T-cell (primary cell): ENCODE measurements at regions not wholly inside any gene's neighbourhood (a gene's known extent, or its start where the extent isn't known, plus 50 kb on each side); places are given as distances from the start of the nearest gene placed in this dataset.

Experiments used
- ATAC-seq, 4 experiments: fragments of 200-7000 bp in 3 of 4; fragments of 150-1000 bp in 1 of 4; cut with Tn5 transposase; replicated peaks in 1 of 4; 1 replicate in 3 of 4; 2 replicates in 1 of 4; pipeline ENCODE4 v1.10.0; 2021; ENCODE audit warnings: moderate library complexity in 3 of 4, mild to moderate bottlenecking in 2 of 4, moderate number of reproducible peaks in 1 of 4
- CTCF ChIA-PET, 2 donors: fragments of 300-600 bp; sonication (Branson Sonifier 250); formaldehyde crosslinking; loops; one replicate each; lab custom pipeline; 2022; ENCODE audit warnings: antibody characterized with exemption in 2 of 2; lab: Charles Lee
- POLR2A ChIA-PET, 2 donors: fragments of 300-600 bp; sonication (Branson Sonifier 250); formaldehyde crosslinking; loops; one replicate each; lab custom pipeline; 2022; ENCODE audit warnings: antibody characterized with exemption in 2 of 2; lab: Charles Lee
- DNase-seq, 35 experiments: peaks; one replicate each; pipeline versions ENCODE4 v3.0.0 to v3.0.0-alpha.2; 2013 to 2023
- H3K27ac ChIP-seq: one replicate; pipeline ENCODE4 v1.5.1; 2013; ENCODE audit warnings: low read length
- H3K27me3 ChIP-seq, 2 experiments: replicated peaks in 1 of 2; 1 replicate in 1 of 2; 2 replicates in 1 of 2; pipeline versions ENCODE4 v1.6.1 to v1.7.0; 2013; ENCODE audit warnings: low read length in 1 of 2, mixed read lengths in 1 of 2; ENCODE audit not compliant: control insufficient read depth in 2 of 2, insufficient read depth in 2 of 2; ENCODE audit errors: extremely low read depth in 1 of 2
- H3K36me3 ChIP-seq, 2 donors: 1 replicate in 1 of 2; 2 replicates in 1 of 2; pipeline versions ENCODE4 v1.6.1 to v1.7.0; 2013; ENCODE audit warnings: low read length in 1 of 2; ENCODE audit not compliant: control insufficient read depth in 2 of 2, insufficient read depth in 1 of 2; ENCODE audit errors: extremely low read depth in 1 of 2
- H3K4me1 ChIP-seq, 2 experiments: 1 replicate in 1 of 2; 2 replicates in 1 of 2; pipeline versions ENCODE4 v1.6.1 to v1.7.0; 2013; ENCODE audit warnings: low read length in 2 of 2, mixed read lengths in 1 of 2; ENCODE audit not compliant: insufficient read depth in 2 of 2, control insufficient read depth in 1 of 2; ENCODE audit errors: extremely low read depth in 1 of 2
- H3K4me3 ChIP-seq, 2 donors: 1 replicate in 1 of 2; 2 replicates in 1 of 2; pipeline versions ENCODE4 v1.5.1 to v1.7.0; 2013; ENCODE audit warnings: mild to moderate bottlenecking in 2 of 2, low read length in 1 of 2, moderate library complexity in 1 of 2; ENCODE audit not compliant: control insufficient read depth in 1 of 2; ENCODE audit errors: extremely low read depth in 1 of 2
- H3K9me3 ChIP-seq: 2 replicates; pipeline ENCODE4 v1.7.0; 2013
- H3K27ac Mint-ChIP-seq, 2 donors: one replicate each; pipeline ENCODE4 v1.8.0; 2020 to 2021; ENCODE audit warnings: mild to moderate bottlenecking in 2 of 2, mixed read lengths in 2 of 2
- H3K27me3 Mint-ChIP-seq, 2 donors: one replicate each; pipeline ENCODE4 v1.8.0; 2021 to 2022; ENCODE audit warnings: mixed read lengths in 2 of 2
- H3K36me3 Mint-ChIP-seq: one replicate; pipeline ENCODE4 v1.8.0; 2021; ENCODE audit warnings: mixed read lengths
- H3K4me1 Mint-ChIP-seq, 3 donors: one replicate each; pipeline ENCODE4 v1.8.0; 2020 to 2022; ENCODE audit warnings: mixed read lengths in 3 of 3, mild to moderate bottlenecking in 1 of 3
- H3K4me3 Mint-ChIP-seq, 3 donors: one replicate each; pipeline ENCODE4 v1.8.0; 2020 to 2022; ENCODE audit warnings: mild to moderate bottlenecking in 3 of 3, mixed read lengths in 3 of 3, moderate library complexity in 3 of 3
- H3K9me3 Mint-ChIP-seq, 3 donors: one replicate each; pipeline ENCODE4 v1.8.0; 2020 to 2022; ENCODE audit warnings: mixed read lengths in 3 of 3
- WGBS: methylation state at CpG from one replicate; pipeline ENCODE4 v1.1.5; 2013; ENCODE audit warnings: missing lambda C conversion rate; ENCODE audit not compliant: insufficient coverage; 5-methylcytosine and 5-hydroxymethylcytosine counted together

DNA sequence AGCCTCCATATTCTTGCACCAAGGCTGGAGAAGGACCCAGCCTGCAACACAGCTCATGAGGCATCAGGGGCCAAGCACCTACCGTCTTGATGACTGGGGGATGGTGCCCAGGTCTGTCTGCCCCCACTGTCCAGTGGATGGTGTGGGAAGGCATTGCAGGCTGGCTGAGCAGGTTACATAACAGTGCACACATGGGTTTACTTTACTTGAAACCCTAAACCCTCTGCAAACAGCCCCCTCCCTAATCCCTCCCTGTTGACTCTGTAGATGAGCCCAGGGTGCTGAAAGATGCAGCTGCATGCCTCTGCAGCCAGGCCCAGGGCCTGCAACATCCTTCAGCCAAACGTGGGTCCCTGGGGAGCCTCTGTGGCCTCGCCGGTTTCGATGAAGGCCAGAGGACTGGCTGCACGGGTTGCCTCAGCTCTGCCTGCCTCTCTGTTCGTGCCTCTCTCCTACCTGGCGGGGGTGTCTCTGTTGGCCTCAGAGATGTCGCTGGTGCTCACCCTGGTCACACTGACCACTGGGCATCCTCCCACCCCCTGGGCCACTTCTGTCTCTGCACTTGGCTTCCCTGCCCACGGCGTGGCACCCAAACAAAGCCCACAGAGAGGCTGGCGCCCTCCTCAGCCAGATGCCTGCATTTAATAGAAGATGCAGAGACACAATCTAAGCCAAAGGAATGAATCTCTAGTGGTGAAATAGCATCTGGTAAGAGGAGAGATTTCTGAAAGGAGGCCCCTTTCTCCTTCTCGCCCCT is 95.1 kb downstream of the METRNL start:
- Mint-ChIP-seq H3K36me3 (no peaks in the 10 kb centered on the region), H3K27ac (no peak overlapping the region), H3K4me3 (no peak overlapping the region), H3K9me3 (no peaks in the 10 kb centered on the region), H3K4me1 (peaks cover 0 to 1% (median 0%) of the 10 kb centered on the region in 3 donors), H3K27me3 (peaks cover 0 to 7% of the 10 kb centered on the region in 2 donors)
- peaks cover 0 to 5% of the 10 kb centered on the region in 2 experiments for H3K27me3 ChIP-seq
- peak in 1 of 35 experiments; percentile 3 for DNase-seq
- WGBS: 81% methylated on average over 10 of the region's 13 CpGs
- no peak overlapping the region for H3K27ac ChIP-seq
- H3K36me3 ChIP-seq: no peaks in the 10 kb centered on the region
- no peak overlapping the region for H3K4me3 ChIP-seq
- no peaks in the 10 kb centered on the region for H3K4me1 ChIP-seq
- no peaks in the 10 kb centered on the region for H3K9me3 ChIP-seq
- POLR2A ChIA-PET: no interaction called here
- no peak for ATAC-seq
- CTCF ChIA-PET: no interaction called here

DNA sequence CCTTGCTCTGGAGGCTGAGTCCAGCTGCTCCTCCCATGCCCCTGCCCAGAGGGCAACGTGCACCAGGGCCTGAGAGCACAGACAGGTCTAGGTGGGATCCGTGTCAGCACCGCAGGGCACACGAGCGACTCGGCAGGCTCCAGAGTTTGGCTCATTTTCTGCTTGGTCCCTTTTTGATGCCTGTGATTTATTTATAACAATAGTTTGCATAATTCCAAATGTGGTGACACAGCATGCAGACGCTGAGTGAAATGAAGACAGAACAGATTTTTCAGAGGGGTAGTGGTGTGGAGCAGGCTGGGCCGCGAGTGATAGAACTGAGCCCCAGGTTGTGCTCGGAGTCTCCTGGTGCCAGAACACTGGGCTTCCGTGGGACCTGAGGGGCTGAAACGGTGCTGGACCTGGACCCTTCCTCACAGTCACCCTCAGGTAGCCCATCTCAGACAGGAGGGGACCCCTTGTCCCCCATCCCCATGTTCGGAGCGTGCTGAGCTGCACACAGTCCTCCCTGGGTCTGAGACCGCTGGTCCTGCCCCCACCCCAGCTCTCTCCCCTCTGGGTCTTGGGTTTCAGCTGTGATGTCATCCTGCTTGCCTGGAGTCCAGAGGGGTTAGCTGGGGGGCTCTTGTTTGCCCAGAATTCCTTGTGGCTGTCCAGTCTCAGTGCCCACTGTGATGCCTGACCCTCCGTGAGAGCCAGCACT is 95.9 kb downstream of the METRNL start:
- WGBS: 84% methylated on average over 13 of the region's 16 CpGs
- H3K27me3 ChIP-seq: peaks cover 0 to 5% of the 10 kb centered on the region in 2 experiments
- Mint-ChIP-seq H3K9me3 (no peaks in the 10 kb centered on the region), H3K4me3 (no peak overlapping the region), H3K27ac (no peak overlapping the region), H3K4me1 (peaks cover 0 to 1% (median 0%) of the 10 kb centered on the region in 3 donors), H3K27me3 (peaks cover 0 to under 1% of the 10 kb centered on the region in 2 donors), H3K36me3 (no peaks in the 10 kb centered on the region)
- H3K27ac ChIP-seq: no peak overlapping the region
- POLR2A ChIA-PET: no interaction called here
- no peaks in the 10 kb centered on the region for H3K9me3 ChIP-seq
- H3K36me3 ChIP-seq: no peaks in the 10 kb centered on the region
- CTCF ChIA-PET: no interaction called here
- ATAC-seq: no peak
- H3K4me3 ChIP-seq: no peak overlapping the region
- H3K4me1 ChIP-seq: no peaks in the 10 kb centered on the region
- no peak for DNase-seq

DNA sequence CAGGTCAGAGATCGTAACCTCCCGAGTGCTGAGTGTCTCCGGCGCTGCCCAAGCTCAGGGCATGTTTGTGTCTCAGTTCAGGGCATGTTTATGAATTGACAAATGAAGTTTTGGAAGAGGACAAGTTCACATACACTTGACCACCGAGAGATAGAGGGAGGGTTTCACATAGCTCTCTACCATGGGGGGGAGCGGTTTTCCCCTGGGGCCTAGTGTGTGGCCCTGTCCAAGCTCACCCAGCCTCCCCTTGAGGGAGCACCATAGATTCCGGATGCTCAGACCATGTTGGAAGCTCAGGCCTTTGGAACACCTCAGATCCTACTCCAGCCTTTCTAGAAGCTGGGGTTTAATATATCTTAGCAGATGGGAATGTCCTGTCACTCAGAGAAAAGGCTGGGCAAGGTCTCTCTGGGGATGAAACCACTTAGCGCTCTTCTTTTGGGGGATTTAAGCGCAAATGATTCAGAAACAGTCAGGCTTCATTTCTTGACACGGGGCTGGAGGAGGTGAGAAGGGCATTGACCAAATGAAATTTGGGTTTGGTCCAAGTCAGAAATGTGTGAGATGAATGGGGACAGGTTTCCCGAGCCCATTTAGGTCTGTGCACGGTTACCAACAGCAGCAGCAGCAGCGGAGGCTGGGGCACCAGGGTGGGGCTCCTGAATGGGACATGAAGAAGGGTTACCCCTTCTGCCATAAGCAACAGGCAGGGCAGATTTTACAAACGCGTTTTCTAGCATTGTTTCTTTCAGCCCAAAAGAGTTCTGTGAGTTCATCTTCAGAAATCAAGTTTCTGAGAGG is 96.6 kb downstream of the METRNL start:
- H3K27me3 ChIP-seq: peaks cover 0 to 5% of the 10 kb centered on the region in 2 experiments
- no peaks in the 10 kb centered on the region for H3K36me3 ChIP-seq
- CTCF ChIA-PET: no interaction called here
- H3K27ac Mint-ChIP-seq: no peak overlapping the region
- no peaks in the 10 kb centered on the region for H3K9me3 ChIP-seq
- H3K4me3 Mint-ChIP-seq: no peak overlapping the region
- no peak overlapping the region for H3K4me3 ChIP-seq
- DNase-seq: peak in 1 of 35 experiments; percentile 3
- no peak for ATAC-seq
- no peak overlapping the region for H3K27ac ChIP-seq
- no peaks in the 10 kb centered on the region for H3K36me3 Mint-ChIP-seq
- no peaks in the 10 kb centered on the region for H3K9me3 Mint-ChIP-seq
- POLR2A ChIA-PET: no interaction called here
- no peaks in the 10 kb centered on the region for H3K4me1 ChIP-seq
- H3K4me1 Mint-ChIP-seq: peaks cover 0 to 1% (median 0%) of the 10 kb centered on the region in 3 donors
- H3K27me3 Mint-ChIP-seq: no peaks in the 10 kb centered on the region
- WGBS: 86% methylated on average over 10 of the region's 15 CpGs

DNA sequence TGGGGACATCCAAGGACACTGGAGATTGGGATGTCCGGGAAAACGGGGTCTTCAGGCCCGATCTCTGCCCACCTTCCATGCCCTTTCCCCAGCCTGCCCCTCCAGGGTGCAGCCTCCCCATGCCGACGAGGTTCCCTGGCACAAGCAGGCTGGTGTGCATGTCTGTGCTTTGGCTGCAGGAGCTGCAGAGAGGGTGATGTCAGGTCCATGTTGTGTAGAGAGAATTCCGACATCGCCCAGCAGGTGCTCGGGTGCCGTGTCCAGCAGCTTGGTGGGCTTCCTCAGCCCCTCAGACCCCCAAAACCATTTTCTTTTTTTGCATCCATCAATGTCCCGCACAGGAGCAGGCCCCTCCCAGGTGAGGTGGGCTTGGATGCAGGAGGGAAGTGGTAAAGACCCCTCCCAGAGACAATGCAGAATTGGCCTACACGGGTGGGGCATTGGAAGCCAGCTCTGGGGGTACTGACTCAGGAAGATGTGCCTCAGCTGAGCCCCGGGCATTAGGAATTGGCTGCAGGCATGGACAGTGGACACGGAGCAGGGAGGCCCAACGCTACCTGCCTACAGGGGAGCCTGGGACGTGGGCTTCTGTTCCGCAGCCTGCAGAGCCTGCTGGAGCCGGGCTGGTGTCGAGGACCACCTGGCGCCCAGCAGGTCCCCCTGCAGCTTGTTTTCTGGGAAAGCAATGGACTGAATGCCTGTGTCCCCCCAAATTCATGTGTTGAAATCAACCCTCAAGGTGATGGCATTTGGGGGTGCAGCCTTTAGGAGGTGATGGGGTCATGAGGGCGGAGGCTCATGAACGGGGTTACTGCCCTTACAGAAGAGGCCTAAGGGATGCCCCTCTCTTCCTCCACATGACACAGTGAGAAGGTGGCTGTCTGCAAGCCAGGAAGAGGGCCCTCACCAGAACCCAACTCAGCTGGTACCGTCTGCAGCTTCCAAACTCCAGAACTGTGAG is 97.5 kb downstream of the METRNL start:
- Mint-ChIP-seq H3K27me3 (no peaks in the 10 kb centered on the region), H3K27ac (no peak overlapping the region), H3K4me1 (peaks cover 0 to 1% (median 0%) of the 10 kb centered on the region in 3 donors), H3K36me3 (no peaks in the 10 kb centered on the region), H3K4me3 (no peak overlapping the region), H3K9me3 (no peaks in the 10 kb centered on the region)
- peak in 1 of 35 experiments; percentile 2 for DNase-seq
- POLR2A ChIA-PET: no interaction called here
- no peak for ATAC-seq
- H3K9me3 ChIP-seq: no peaks in the 10 kb centered on the region
- no peaks in the 10 kb centered on the region for H3K27me3 ChIP-seq
- no peak overlapping the region for H3K27ac ChIP-seq
- H3K4me3 ChIP-seq: no peak overlapping the region
- no peaks in the 10 kb centered on the region for H3K4me1 ChIP-seq
- CTCF ChIA-PET: no interaction called here
- WGBS: 92% methylated on average over 10 of the region's 22 CpGs
- no peaks in the 10 kb centered on the region for H3K36me3 ChIP-seq

DNA sequence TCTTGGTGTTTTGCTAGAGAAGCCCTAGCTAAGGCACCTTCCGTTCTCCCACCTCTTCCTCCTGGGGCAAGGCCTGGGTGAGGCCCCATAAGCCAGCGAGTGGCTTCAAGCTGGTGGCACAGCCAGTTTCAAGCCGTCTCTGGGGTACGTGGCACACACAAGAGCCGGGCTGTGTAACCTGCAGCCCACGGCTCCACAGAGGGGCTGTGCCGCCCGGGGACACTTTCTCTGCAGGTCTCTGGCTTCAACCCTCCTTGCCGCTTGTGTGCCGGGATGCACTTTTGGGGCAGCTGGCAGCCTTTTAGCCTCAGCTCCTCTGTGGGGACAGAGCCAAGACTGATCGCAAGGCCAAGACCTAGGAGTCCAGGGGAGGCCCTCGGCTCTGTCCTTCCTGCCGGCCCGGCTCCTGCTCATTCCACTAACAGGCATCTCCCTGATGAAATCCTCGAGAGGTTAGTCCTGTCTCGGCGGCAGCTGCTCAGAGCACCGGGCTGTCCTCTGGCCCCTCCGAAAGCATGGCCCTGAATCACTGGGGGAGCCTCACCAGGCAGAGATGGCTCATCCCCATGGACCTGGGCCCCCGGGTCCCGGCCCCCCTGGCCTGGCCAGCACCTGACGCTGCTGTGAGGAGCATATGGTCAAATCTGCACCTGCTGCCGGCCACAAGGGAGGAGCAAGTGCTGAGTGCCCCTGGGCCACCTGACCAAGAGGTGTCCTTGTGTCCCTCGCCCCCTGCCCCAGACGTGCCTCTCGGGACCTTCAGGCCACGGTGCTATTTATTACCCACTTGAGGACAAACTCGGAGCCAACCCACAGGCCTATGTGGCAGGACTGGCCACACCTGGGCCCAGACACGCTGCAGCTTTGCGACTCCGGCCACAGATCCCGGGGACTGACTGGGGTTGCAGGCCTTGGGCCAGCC is 98.5 kb downstream of the METRNL start:
- WGBS: 85% methylated on average over 31 of the region's 32 CpGs
- H3K36me3 Mint-ChIP-seq: no peaks in the 10 kb centered on the region
- Histone ChIP-seq H3K27me3 (no peaks in the 10 kb centered on the region), H3K4me1 (no peaks in the 10 kb centered on the region), H3K27ac (no peak overlapping the region), H3K4me3 (no peak overlapping the region), H3K9me3 (no peaks in the 10 kb centered on the region), H3K36me3 (no peaks in the 10 kb centered on the region)
- H3K27me3 Mint-ChIP-seq: no peaks in the 10 kb centered on the region
- H3K9me3 Mint-ChIP-seq: no peaks in the 10 kb centered on the region
- ChIA-PET CTCF (no interaction called here), POLR2A (no interaction called here)
- ATAC-seq (no peak), DNase-seq (peak in 1 of 35 experiments; percentile 3)
- peaks cover 0 to 3% (median 0%) of the 10 kb centered on the region in 3 donors for H3K4me1 Mint-ChIP-seq
- H3K4me3 Mint-ChIP-seq: no peak overlapping the region
- no peak overlapping the region for H3K27ac Mint-ChIP-seq
